ENCODE measurements at regions not wholly inside any gene's neighbourhood (a gene's known extent, or its start where the extent isn't known, plus 50 kb on each side); places are given as distances from the start of the nearest gene placed in this dataset.

DNA sequence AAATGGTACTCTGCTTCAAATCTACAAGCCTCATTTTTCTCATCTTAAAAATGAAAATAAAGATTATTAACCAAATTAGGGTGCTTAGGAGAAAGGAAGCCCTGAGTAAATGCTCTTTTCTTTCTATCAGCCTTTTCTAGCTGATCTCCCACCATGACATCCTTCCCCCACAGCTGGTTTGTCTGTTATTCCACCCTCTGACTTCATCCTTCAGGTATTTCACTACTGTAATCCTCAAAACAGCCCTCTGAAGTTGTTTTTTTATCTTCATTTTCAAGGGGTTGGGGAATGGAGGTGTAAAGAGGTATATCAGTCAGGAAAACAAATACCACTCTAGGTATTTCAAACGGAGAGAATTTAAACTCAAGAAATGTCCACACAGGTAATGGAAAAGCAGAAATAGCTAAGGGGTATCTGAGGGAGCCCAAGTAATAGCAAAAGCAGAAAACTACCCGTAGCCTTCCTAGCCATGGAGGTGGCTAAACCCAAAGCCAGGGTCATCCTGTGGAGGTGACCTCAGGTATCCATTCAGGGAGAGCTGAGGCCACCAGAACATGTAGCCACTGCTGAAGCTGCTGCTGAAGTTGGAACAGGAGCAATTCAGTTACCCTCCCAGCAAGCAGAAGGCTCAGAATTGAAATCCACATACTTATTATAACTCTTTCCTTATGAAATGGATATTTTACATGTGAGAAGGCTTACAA is 990.9 kb upstream of the ACVR2A start:
- no peak for DNase-seq (ENCODE audit: low read depth)
- no peak overlapping the region for H3K4me3 ChIP-seq (ENCODE audit: control insufficient read depth, low read depth, low read length)
- TF ChIP-seq, protein P1, sequence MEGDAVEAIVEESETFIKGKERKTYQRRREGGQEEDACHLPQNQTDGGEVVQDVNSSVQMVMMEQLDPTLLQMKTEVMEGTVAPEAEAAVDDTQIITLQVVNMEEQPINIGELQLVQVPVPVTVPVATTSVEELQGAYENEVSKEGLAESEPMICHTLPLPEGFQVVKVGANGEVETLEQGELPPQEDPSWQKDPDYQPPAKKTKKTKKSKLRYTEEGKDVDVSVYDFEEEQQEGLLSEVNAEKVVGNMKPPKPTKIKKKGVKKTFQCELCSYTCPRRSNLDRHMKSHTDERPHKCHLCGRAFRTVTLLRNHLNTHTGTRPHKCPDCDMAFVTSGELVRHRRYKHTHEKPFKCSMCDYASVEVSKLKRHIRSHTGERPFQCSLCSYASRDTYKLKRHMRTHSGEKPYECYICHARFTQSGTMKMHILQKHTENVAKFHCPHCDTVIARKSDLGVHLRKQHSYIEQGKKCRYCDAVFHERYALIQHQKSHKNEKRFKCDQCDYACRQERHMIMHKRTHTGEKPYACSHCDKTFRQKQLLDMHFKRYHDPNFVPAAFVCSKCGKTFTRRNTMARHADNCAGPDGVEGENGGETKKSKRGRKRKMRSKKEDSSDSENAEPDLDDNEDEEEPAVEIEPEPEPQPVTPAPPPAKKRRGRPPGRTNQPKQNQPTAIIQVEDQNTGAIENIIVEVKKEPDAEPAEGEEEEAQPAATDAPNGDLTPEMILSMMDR (IDR thresholded peaks at IDR 0.05; ENCODE audit: control insufficient read depth, insufficient read depth, low read depth, low read length, missing control alignments): no peak

DNA sequence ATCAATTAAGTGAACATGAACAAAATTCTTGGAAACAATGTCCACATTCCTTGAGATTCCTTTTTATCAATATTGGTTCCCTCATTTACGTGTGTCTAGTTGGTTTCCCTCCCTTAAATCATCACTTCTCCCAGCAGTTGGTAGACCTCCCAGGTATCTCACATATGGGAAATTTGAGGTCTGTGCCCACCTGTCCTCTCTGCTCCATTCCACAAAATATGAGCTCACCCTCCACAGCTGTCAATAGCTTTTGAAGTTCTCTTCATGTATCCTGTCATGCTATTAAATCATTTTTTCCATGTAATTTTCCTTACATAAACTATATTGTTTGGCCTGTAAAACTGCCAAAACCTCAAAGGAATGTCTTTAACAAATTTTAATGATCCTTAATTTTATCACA is 992.2 kb upstream of the ACVR2A start:
- TF ChIP-seq, protein P1 (IDR thresholded peaks at IDR 0.05; ENCODE audit: control insufficient read depth, insufficient read depth, low read depth, low read length, missing control alignments): no peak
- no peak for DNase-seq (ENCODE audit: low read depth)
- no peak overlapping the region for H3K4me3 ChIP-seq (ENCODE audit: control insufficient read depth, low read depth, low read length)

DNA sequence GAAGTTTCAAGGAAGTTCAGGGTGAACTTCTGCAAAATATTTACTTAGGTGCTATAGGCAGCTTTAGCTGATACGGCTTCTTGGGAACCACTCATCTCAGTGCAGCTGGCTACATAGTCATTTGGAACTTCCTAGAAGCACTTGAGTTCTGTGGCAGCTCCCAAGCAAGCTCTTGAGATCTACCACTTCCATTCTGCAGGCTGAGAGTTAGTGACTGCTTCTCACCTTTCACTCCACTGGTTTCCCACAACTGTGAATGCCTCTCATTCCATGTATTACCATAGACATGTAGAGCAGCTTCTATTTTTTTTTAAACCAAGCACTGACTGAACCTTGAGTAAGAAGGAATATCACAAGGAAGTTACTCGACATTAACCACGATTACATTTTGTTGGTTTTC is 994.1 kb upstream of the ACVR2A start:
- TF ChIP-seq, protein P1 (IDR thresholded peaks at IDR 0.05; ENCODE audit: control insufficient read depth, insufficient read depth, low read depth, low read length, missing control alignments): no peak
- H3K4me3 ChIP-seq (ENCODE audit: control insufficient read depth, low read depth, low read length): no peak overlapping the region
- DNase-seq (ENCODE audit: low read depth): no peak

DNA sequence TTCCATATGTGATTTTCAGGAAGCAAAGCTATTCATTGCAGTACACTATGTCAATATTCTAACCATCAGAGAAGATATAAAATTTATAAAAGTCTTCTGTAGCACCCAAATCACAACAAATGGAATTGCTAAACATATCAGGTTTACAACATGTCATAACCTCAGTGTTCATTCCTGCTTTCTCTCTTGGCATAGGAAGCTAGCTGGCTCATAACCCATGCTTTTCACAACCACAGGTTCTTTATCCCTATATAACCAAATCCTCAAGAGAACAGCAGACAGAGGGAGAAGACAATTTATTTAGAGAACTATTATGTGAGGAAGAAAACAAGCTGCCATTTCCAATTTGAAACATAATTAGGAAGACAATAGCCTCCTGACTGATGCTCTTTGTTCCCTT is 997.0 kb upstream of the ACVR2A start:
- DNase-seq (ENCODE audit: low read depth): no peak
- TF ChIP-seq, protein P1 (IDR thresholded peaks at IDR 0.05; ENCODE audit: control insufficient read depth, insufficient read depth, low read depth, low read length, missing control alignments): no peak
- no peak overlapping the region for H3K4me3 ChIP-seq (ENCODE audit: control insufficient read depth, low read depth, low read length)

DNA sequence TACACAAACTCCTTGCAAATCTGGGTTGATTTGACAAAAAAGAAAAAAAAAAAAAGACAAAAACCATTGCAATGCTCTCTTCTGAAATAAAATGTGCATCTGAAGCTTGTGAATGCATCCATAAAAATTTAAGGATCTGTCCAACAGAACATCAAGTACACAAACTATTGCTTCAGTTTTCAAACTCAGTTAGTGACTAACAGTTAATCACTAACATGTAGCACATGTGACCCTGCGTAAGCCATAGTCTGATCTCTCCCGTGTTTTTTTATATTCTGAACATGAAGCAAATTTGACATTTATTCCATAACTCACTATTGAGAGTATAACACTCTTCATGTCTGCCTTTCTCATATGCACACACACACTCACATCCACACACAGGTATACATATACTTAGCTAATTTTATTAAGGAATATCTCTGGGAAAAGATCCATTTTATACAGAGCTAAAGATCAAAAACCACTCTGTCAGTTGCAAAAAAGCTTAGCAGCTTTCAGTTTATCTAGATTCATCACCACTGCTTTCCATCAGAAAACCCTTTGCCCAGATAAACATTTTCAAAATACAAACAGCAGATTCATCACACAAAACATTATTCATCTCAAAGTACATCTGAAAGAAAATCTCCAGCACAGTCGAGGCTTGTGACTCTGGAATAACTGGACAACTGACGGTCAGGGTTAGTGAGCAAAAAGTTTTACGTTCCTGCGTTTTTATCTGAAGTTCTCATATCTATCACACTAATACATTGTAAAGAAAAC is 1000.4 kb upstream of the ACVR2A start:
- no peak for DNase-seq (ENCODE audit: low read depth)
- H3K4me3 ChIP-seq (ENCODE audit: control insufficient read depth, low read depth, low read length): no peak overlapping the region
- TF ChIP-seq, protein P1 (IDR thresholded peaks at IDR 0.05; ENCODE audit: control insufficient read depth, insufficient read depth, low read depth, low read length, missing control alignments): no peak

DNA sequence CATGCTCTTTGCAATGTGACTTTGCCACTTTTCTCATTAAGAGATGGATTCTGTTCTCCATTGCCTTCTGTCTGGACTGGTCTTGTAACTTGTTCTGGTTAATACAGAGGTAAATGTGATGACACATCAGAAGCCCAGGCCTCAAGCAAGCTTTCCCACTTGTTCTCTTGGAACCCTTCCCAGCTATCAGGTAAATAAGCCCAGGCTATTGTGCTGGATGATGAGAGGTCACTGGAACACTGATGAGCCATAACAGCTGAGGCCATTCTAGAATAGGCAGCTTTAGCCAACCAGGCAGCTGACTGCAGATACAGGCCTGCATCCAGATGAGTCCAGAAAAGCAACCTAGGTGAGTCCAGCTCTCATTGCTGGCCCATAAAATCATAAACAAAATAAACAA is 1007.0 kb upstream of the ACVR2A start:
- no peak for DNase-seq (ENCODE audit: low read depth)
- no peak overlapping the region for H3K4me3 ChIP-seq (ENCODE audit: control insufficient read depth, low read depth, low read length)
- TF ChIP-seq, protein P1 (IDR thresholded peaks at IDR 0.05; ENCODE audit: control insufficient read depth, insufficient read depth, low read depth, low read length, missing control alignments): no peak
